AG04449 (cell line): ENCODE measurements at regions not wholly inside any gene's neighbourhood (a gene's known extent, or its start where the extent isn't known, plus 50 kb on each side); places are given as distances from the start of the nearest gene placed in this dataset.

Experiments used
- CTCF ChIA-PET: fragments of 350-600 bp; formaldehyde crosslinking; extraction: SDS; loops from one replicate; lab custom pipeline; 2021; ENCODE audit warnings: antibody characterized with exemption; lab: Yijun Ruan, JAX
- POLR2A ChIA-PET: fragments of 400-600, 350-600 bp; formaldehyde crosslinking; extraction: SDS; loops from one replicate; lab custom pipeline; 2020; ENCODE audit warnings: antibody characterized with exemption, inconsistent platforms; lab: Yijun Ruan, JAX
- DNase-seq: peaks from one replicate; pipeline ENCODE4 v3.0.0-alpha.2; 2010; ENCODE audit warnings: low read depth, low spot score
- H3K4me3 ChIP-seq: 2 replicates; pipeline ENCODE4 v1.5.1; 2011; ENCODE audit warnings: low read depth, mild to moderate bottlenecking, control low read depth, low read length
- CTCF ChIP-seq: IDR thresholded peaks from one replicate; pipeline ENCODE4 v1.5.1; 2011; ENCODE audit warnings: mild to moderate bottlenecking, moderate library complexity, low read length, control low read depth, inconsistent platforms; ENCODE audit not compliant: insufficient read depth; ENCODE audit errors: missing control alignments

GRCh38 chr14:29042551-29042950, 276.0 kb downstream of the FOXG1 start:
- TF ChIP-seq CTCF, result no peak
- no peak overlapping the region for H3K4me3 ChIP-seq
- DNase-seq, result no peak
- ChIA-PET CTCF (no interaction called here), POLR2A (no interaction called here)

GRCh38 chr14:29043737-29044136, 277.1 kb downstream of the FOXG1 start:
- ChIA-PET POLR2A (no interaction called here), CTCF (no interaction called here)
- no peak for DNase-seq
- TF ChIP-seq CTCF, result no peak
- no peak overlapping the region for H3K4me3 ChIP-seq

GRCh38 chr14:29045237-29045636, 278.6 kb downstream of the FOXG1 start:
- no peak for TF ChIP-seq CTCF
- POLR2A ChIA-PET, result no interaction called here
- CTCF ChIA-PET, result no interaction called here
- no peak overlapping the region for H3K4me3 ChIP-seq
- DNase-seq, result no peak

GRCh38 chr14:29054119-29054518, 287.5 kb downstream of the FOXG1 start:
- ChIA-PET CTCF (no interaction called here), POLR2A (no interaction called here)
- no peak for DNase-seq
- H3K4me3 ChIP-seq, result no peak overlapping the region
- TF ChIP-seq CTCF, result no peak

GRCh38 chr14:29056041-29056566, 289.5 kb downstream of the FOXG1 start:
- POLR2A ChIA-PET, result no interaction called here
- TF ChIP-seq CTCF, result no peak
- H3K4me3 ChIP-seq, result no peak overlapping the region
- no peak for DNase-seq
- CTCF ChIA-PET, result no interaction called here

GRCh38 chr14:29061702-29062101, 295.1 kb downstream of the FOXG1 start:
- H3K4me3 ChIP-seq, result no peak overlapping the region
- CTCF ChIA-PET, result no interaction called here
- DNase-seq, result no peak
- POLR2A ChIA-PET, result no interaction called here
- TF ChIP-seq CTCF, result no peak
